Breast epithelium (tissue), 3 donors: ENCODE measurements at regions not wholly inside any gene's neighbourhood (a gene's known extent, or its start where the extent isn't known, plus 50 kb on each side); places are given as distances from the start of the nearest gene placed in this dataset.

Experiments used
- CTCF ChIP-seq, 3 donors: fragments of 450-650 bp; IDR thresholded peaks; one replicate each; pipeline ENCODE4 v1.5.1; 2016 to 2017; ENCODE audit warnings: antibody characterized with exemption in 3 of 3, mild to moderate bottlenecking in 3 of 3, moderate library complexity in 3 of 3
- POLR2A ChIP-seq: fragments of 450-650 bp; IDR thresholded peaks from one replicate; pipeline ENCODE4 v1.6.1; 2016; ENCODE audit warnings: antibody characterized with exemption, mild to moderate bottlenecking, moderate library complexity

- TF ChIP-seq CTCF (IDR thresholded peaks at IDR 0.05) (no peak), POLR2A (no peak)
Measured at GRCh38 chr5:61897251-61897650, 408.8 kb upstream of the KIF2A start.
